Sigmoid colon (tissue), 6 donors: ENCODE measurements at regions not wholly inside any gene's neighbourhood (a gene's known extent, or its start where the extent isn't known, plus 50 kb on each side); places are given as distances from the start of the nearest gene placed in this dataset.

Source experiments
- DNase-seq: peaks from one replicate; pipeline ENCODE4 v3.0.0-alpha.2; 2019
- H3K27ac ChIP-seq, 4 donors: fragments of 200-600 bp; sonication (generic); one replicate each; pipeline ENCODE4 v1.5.1; 2016 to 2019; ENCODE audit warnings: mild to moderate bottlenecking in 1 of 4
- H3K27me3 ChIP-seq, 3 donors: fragments of 200-600 bp; sonication (generic); one replicate each; pipeline ENCODE4 v1.5.1; 2019; ENCODE audit warnings: mild to moderate bottlenecking in 1 of 3
- H3K36me3 ChIP-seq, 4 donors: fragments of 200-600 bp; sonication (generic); one replicate each; pipeline ENCODE4 v1.5.1; 2016 to 2019
- H3K4me1 ChIP-seq, 4 donors: fragments of 200-600 bp; sonication (generic); one replicate each; pipeline ENCODE4 v1.5.1; 2017 to 2019
- H3K4me3 ChIP-seq, 4 donors: fragments of 200-600 bp; sonication (generic); one replicate each; pipeline ENCODE4 v1.5.1; 2017 to 2019; ENCODE audit warnings: mild to moderate bottlenecking in 2 of 4, moderate library complexity in 1 of 4
- H3K9me3 ChIP-seq, 4 donors: fragments of 200-600 bp in 3 of 4; sonication (generic) in 3 of 4; one replicate each; pipeline versions ENCODE4 v1.5.1 to v1.6.1; 2013 to 2019
- EP300 ChIP-seq, 4 donors: sonication (generic); formaldehyde crosslinking; IDR thresholded peaks; one replicate each; pipeline ENCODE4 v1.6.1; 2017; ENCODE audit warnings: antibody characterized with exemption in 4 of 4
- POLR2A ChIP-seq, 2 donors: fragments of 450-650 bp; IDR thresholded peaks; one replicate each; pipeline ENCODE4 v1.6.1; 2016; ENCODE audit warnings: antibody characterized with exemption in 2 of 2, mild to moderate bottlenecking in 2 of 2, moderate library complexity in 2 of 2
- POLR2AphosphoS5 ChIP-seq, 4 donors: sonication (generic); formaldehyde crosslinking; IDR thresholded peaks; one replicate each; pipeline ENCODE4 v1.6.1; 2017; ENCODE audit warnings: antibody characterized with exemption in 4 of 4
- WGBS, 2 donors: extraction: QIAGEN DNeasy Blood & Tissue Kit; methylation state at CpG; one replicate each; pipeline ENCODE4 v1.1.7; 2013; 5-methylcytosine and 5-hydroxymethylcytosine counted together
- intact Hi-C: fragments of 100-400 bp; cut with DNase I; formaldehyde crosslinking; loops from one replicate; pipeline ENCODE4 v1.15.1; 2023
- TF ChIP-seq, protein P1 (sequence below), 4 experiments: fragments of 450-650 bp in 3 of 4; fragments of 200-600 bp in 1 of 4; IDR thresholded peaks; one replicate each; pipeline ENCODE4 v1.5.1; 2016 to 2019; ENCODE audit warnings: antibody characterized with exemption in 4 of 4, mild to moderate bottlenecking in 3 of 4, moderate library complexity in 2 of 4
- donor health status: healthy with polysubstance abuse.
- donor health status: healthy.

DNA sequence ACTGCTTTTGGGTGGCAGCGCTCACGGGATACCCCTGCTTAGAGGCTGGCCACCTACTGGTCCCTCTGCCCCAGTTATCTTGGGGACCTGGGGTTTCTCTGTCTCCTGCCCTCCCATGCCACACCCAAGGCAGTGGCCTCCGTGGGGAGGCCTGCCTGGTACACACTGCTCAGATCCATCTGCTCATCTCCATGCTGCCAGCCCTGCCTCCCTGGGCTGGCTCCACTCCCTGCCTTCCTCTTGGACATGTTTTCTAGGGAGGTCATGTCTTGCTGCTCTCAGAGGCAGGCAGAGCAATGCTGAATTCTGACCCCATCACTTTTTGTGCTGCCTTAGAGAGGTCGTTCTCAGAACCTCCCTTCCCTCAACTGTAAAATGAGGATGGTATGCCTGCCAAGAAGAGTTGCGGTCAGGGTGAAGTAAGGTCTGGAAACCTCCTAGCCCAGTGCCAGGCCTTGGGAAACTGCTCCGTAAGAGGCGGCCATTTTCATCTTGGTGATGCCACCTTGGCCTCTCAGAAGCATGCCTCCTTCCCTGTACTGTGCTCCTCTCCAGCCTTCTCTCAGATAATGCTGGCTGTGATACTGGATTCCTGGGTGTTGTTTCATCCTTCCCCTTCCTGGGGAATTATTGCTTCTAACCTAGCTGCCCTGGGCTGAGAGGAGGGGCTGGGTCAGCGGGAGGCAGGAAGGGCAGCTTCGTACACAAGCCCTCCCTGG, 186.4 kb upstream of the ZBED5 start:
- WGBS, 2 donors = 83 to 87% methylated on average over 9 of the region's 9 CpGs
- peak overlapping the region in 3 of 4 donors; percentile 18 to 21 (median 20) for H3K27ac ChIP-seq
- intact Hi-C loops = loop anchor here (5.0 kb wide), 1 partner anchor 108 kb away; no protein-coding TSS in a partner anchor
- no peak for DNase-seq
- TF ChIP-seq, protein P1, sequence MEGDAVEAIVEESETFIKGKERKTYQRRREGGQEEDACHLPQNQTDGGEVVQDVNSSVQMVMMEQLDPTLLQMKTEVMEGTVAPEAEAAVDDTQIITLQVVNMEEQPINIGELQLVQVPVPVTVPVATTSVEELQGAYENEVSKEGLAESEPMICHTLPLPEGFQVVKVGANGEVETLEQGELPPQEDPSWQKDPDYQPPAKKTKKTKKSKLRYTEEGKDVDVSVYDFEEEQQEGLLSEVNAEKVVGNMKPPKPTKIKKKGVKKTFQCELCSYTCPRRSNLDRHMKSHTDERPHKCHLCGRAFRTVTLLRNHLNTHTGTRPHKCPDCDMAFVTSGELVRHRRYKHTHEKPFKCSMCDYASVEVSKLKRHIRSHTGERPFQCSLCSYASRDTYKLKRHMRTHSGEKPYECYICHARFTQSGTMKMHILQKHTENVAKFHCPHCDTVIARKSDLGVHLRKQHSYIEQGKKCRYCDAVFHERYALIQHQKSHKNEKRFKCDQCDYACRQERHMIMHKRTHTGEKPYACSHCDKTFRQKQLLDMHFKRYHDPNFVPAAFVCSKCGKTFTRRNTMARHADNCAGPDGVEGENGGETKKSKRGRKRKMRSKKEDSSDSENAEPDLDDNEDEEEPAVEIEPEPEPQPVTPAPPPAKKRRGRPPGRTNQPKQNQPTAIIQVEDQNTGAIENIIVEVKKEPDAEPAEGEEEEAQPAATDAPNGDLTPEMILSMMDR (IDR thresholded peaks at IDR 0.05) = no peak
- TF ChIP-seq POLR2A (IDR thresholded peaks at IDR 0.05) (no peak), EP300 (IDR thresholded peaks at IDR 0.05) (no peak), POLR2AphosphoS5 (IDR thresholded peaks at IDR 0.05) (no peak)
- peaks cover 0 to 38% (median 33%) of the 10 kb centered on the region in 4 donors for H3K4me1 ChIP-seq
- no peak overlapping the region for H3K4me3 ChIP-seq
- H3K36me3 ChIP-seq = no peaks in the 10 kb centered on the region
- no peaks in the 10 kb centered on the region for H3K9me3 ChIP-seq
- no peaks in the 10 kb centered on the region for H3K27me3 ChIP-seq

DNA sequence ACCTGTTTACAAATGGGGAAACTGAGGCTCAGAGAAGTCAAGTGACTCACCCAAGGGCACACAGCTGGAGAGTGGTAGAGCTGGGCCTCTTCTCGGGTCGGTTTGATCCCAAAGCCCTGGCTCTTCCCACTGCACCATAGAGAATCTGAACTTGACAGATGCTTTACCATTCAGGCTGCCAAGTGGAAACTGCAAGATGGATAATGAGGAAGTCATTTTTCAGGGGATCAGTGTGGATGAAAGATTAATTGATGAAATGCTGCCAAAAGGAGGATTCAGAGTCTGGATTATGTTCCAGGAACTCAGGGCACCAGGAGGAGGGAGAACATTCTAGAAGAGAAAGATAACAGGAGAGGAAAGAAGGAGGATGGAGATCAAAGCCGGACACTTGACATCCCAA, 185.9 kb upstream of the ZBED5 start:
- no peak overlapping the region for H3K4me3 ChIP-seq
- intact Hi-C loops = loop anchor here (5.0 kb wide), 1 partner anchor 109 kb away; no protein-coding TSS in a partner anchor
- H3K36me3 ChIP-seq = no peaks in the 10 kb centered on the region
- no peaks in the 10 kb centered on the region for H3K27me3 ChIP-seq
- DNase-seq = no peak
- WGBS, 2 donors = 86% methylated on average over 3 of the region's 3 CpGs
- peaks cover 0 to 44% (median 39%) of the 10 kb centered on the region in 4 donors for H3K4me1 ChIP-seq
- H3K27ac ChIP-seq = peak overlapping the region in 2 of 4 donors; percentile 18 to 20
- no peak for TF ChIP-seq POLR2AphosphoS5 (IDR thresholded peaks at IDR 0.05)
- TF ChIP-seq EP300 (IDR thresholded peaks at IDR 0.05) = no peak
- TF ChIP-seq POLR2A (IDR thresholded peaks at IDR 0.05) = no peak
- TF ChIP-seq, protein P1 (IDR thresholded peaks at IDR 0.05) = no peak
- H3K9me3 ChIP-seq = no peaks in the 10 kb centered on the region

DNA sequence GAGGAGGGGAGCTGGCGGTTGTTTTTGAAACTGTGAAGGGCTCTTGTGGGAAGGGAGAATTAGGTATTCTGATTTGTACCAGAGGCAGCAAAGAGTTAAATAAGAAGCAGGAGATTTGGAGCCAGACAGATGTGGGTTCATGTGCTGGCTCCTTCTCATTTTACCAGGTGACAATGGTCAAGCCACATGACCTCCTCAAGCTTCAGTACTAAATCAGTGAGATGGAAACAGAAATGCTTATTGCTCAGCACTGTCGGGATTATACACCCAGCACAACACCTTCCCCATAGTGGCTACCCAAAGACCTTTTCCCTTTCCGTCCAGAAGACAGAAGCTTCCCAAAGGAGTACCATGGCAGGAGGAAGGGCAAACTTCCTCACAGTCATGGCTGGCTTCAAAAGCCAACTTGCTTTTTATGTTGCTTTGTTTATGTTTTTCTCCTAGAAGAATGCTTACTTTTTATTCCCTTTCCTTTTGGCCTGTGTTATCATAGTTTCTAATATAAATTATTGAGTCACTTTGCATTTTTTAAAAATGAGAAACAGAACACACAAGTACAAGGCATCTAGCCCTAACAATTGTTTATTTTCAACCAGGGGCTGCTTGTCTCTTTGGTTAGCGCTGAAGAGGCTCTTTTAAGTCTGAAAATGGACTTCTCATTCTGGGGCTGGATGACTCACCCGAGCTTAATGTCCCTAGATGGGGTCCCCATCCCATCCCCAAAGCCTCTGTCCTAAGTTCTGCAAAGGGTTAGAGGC, 181.5 kb upstream of the ZBED5 start:
- TF ChIP-seq, protein P1 (IDR thresholded peaks at IDR 0.05) = no peak
- TF ChIP-seq POLR2A (IDR thresholded peaks at IDR 0.05) = no peak
- TF ChIP-seq POLR2AphosphoS5 (IDR thresholded peaks at IDR 0.05) = no peak
- no peak for TF ChIP-seq EP300 (IDR thresholded peaks at IDR 0.05)

DNA sequence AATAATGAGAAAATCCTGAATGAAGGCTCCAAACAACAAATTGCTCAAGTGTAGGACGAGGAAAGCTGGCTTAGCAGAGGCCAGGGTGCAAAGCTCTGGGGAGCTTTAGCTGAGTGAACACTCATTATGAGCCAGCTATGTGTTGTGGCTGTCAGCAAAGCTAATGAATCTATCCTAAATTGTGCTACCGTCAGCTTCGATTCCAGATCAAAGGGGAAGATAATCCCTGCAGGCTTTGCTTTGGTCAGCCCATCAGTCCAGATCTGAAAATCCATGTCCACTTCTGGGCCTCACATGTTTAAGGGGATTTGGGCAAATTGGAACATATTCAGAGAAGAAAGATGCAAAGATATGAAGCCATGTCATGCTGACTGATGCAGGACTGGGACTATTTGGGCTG, 180.9 kb upstream of the ZBED5 start:
- Histone ChIP-seq H3K9me3 (no peaks in the 10 kb centered on the region), H3K27ac (peak overlapping the region; percentile 74 to 84 (median 84)), H3K4me1 (peaks cover 0 to 53% (median 49%) of the 10 kb centered on the region in 4 donors), H3K27me3 (no peaks in the 10 kb centered on the region), H3K36me3 (no peaks in the 10 kb centered on the region), H3K4me3 (no peak overlapping the region)
- WGBS, 2 donors = 83 to 89% methylated on average over 3 of the region's 3 CpGs
- TF ChIP-seq POLR2AphosphoS5 (IDR thresholded peaks at IDR 0.05) = no peak
- TF ChIP-seq POLR2A (IDR thresholded peaks at IDR 0.05) = no peak
- no peak for TF ChIP-seq EP300 (IDR thresholded peaks at IDR 0.05)
- TF ChIP-seq, protein P1 (IDR thresholded peaks at IDR 0.05) = no peak
- intact Hi-C loops = loop anchor here (2.0 to 5.0 kb wide), 5 partner anchors 18 to 584 kb away; partner anchors contain the start of gene GALNT18
- DNase-seq = no peak

More for the DNA sequence above, 181.5 kb upstream of the ZBED5 start:
- intact Hi-C loops = loop anchor here (2.0 to 5.0 kb wide), 5 partner anchors 17 to 583 kb away; partner anchors contain the start of gene GALNT18
- no peak overlapping the region for H3K4me3 ChIP-seq
- 78 to 82% methylated on average over 5 of the region's 5 CpGs for WGBS, 2 donors
- no peaks in the 10 kb centered on the region for H3K36me3 ChIP-seq
- DNase-seq = no peak
- H3K4me1 ChIP-seq = peaks cover 0 to 56% (median 52%) of the 10 kb centered on the region in 4 donors
- peak overlapping the region; percentile 74 to 84 (median 84) for H3K27ac ChIP-seq
- no peaks in the 10 kb centered on the region for H3K9me3 ChIP-seq
- H3K27me3 ChIP-seq = no peaks in the 10 kb centered on the region
